ENCODE measurements at regions not wholly inside any gene's neighbourhood (a gene's known extent, or its start where the extent isn't known, plus 50 kb on each side); places are given as distances from the start of the nearest gene placed in this dataset.

- no peaks in the 10 kb centered on the region for H3K27me3 ChIP-seq (ENCODE audit: control insufficient read depth, insufficient read depth, low read length)
- H3K4me3 ChIP-seq (ENCODE audit: low read depth, low read length): no peak overlapping the region
- no peaks in the 10 kb centered on the region for H3K36me3 ChIP-seq (ENCODE audit: control insufficient read depth, insufficient read depth, low read length)
- FAIRE-seq (no peak), DNase-seq (ENCODE audit: low read depth) (no peak)
- no peak for TF ChIP-seq CTCF (IDR thresholded peaks at IDR 0.05; ENCODE audit: insufficient read depth, low read length, severe bottlenecking)
These were observed 167.3 kb downstream of the MREG start for GRCh38 chr2:215845839-215846586.

GRCh38 chr2:215843579-215843978, 169.8 kb downstream of the MREG start:
- no peak for TF ChIP-seq CTCF (IDR thresholded peaks at IDR 0.05; ENCODE audit: insufficient read depth, low read length, severe bottlenecking)
- peak; percentile 98 for DNase-seq (ENCODE audit: low read depth)
- H3K4me3 ChIP-seq (ENCODE audit: low read depth, low read length): no peak overlapping the region
- no peak for FAIRE-seq
- no peaks in the 10 kb centered on the region for H3K27me3 ChIP-seq (ENCODE audit: control insufficient read depth, insufficient read depth, low read length)
- no peaks in the 10 kb centered on the region for H3K36me3 ChIP-seq (ENCODE audit: control insufficient read depth, insufficient read depth, low read length)

GRCh38 chr2:215841175-215841816, 172.1 kb downstream of the MREG start:
- Histone ChIP-seq H3K4me3 (ENCODE audit: low read depth, low read length) (no peak overlapping the region), H3K27me3 (ENCODE audit: control insufficient read depth, insufficient read depth, low read length) (no peaks in the 10 kb centered on the region), H3K36me3 (ENCODE audit: control insufficient read depth, insufficient read depth, low read length) (no peaks in the 10 kb centered on the region)
- DNase-seq (ENCODE audit: low read depth) (no peak), FAIRE-seq (no peak)
- TF ChIP-seq CTCF (IDR thresholded peaks at IDR 0.05; ENCODE audit: insufficient read depth, low read length, severe bottlenecking): no peak

- Histone ChIP-seq H3K36me3 (ENCODE audit: control insufficient read depth, insufficient read depth, low read length) (no peaks in the 10 kb centered on the region), H3K27me3 (ENCODE audit: control insufficient read depth, insufficient read depth, low read length) (no peaks in the 10 kb centered on the region), H3K4me3 (ENCODE audit: low read depth, low read length) (no peak overlapping the region)
- no peak for FAIRE-seq
- TF ChIP-seq CTCF (IDR thresholded peaks at IDR 0.05; ENCODE audit: insufficient read depth, low read length, severe bottlenecking): no peak
- no peak for DNase-seq (ENCODE audit: low read depth)
These were observed 173.5 kb downstream of the MREG start for GRCh38 chr2:215839816-215840215.

GRCh38 chr2:215839309-215839708, 174.0 kb downstream of the MREG start:
- FAIRE-seq: no peak
- no peak for DNase-seq (ENCODE audit: low read depth)
- TF ChIP-seq CTCF (IDR thresholded peaks at IDR 0.05; ENCODE audit: insufficient read depth, low read length, severe bottlenecking): no peak
- no peak overlapping the region for H3K4me3 ChIP-seq (ENCODE audit: low read depth, low read length)
- H3K36me3 ChIP-seq (ENCODE audit: control insufficient read depth, insufficient read depth, low read length): no peaks in the 10 kb centered on the region
- H3K27me3 ChIP-seq (ENCODE audit: control insufficient read depth, insufficient read depth, low read length): no peaks in the 10 kb centered on the region
